GM21447 (cell line): ENCODE measurements at regions not wholly inside any gene's neighbourhood (a gene's known extent, or its start where the extent isn't known, plus 50 kb on each side); places are given as distances from the start of the nearest gene placed in this dataset.

Experiments used
- ATAC-seq: cut with Tn5 transposase; IDR thresholded peaks from one replicate; pipeline ENCODE4 v1.9.1; 2021; ENCODE audit not compliant: unreplicated experiment

DNA sequence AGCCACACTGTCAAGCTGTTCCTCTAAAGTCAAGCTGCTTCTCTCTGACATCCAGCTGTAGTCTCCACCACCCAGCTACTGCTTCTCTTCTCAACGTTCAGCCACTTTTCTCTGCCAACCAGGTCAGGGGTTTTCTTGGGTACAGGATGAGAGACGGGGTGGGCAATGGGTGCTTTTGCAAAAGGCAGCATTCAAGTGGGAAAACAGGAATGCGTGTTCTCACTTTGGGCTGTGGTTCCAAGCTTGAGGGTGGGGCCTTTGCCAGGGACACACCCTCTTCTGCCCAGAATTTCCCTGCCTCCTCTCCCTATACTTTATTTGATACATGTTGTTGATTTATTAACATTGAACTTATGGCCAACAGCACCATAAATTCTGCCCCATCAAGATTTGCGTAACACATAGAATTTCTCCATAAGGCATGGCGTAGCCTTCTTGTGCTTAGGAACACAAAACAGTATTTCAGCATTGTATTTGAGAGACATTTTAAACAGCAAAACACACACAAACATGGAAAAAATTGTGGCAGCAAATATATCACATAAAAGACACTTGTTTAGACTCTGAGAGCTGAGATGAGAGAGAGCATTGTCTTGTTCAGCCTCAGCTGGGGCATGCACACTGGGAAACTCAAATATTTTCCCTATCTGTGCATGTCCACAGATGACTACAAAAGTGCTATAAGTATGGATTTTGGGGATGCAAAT lies 392.8 kb downstream of the SLITRK6 start:
- ATAC-seq = no peak

DNA sequence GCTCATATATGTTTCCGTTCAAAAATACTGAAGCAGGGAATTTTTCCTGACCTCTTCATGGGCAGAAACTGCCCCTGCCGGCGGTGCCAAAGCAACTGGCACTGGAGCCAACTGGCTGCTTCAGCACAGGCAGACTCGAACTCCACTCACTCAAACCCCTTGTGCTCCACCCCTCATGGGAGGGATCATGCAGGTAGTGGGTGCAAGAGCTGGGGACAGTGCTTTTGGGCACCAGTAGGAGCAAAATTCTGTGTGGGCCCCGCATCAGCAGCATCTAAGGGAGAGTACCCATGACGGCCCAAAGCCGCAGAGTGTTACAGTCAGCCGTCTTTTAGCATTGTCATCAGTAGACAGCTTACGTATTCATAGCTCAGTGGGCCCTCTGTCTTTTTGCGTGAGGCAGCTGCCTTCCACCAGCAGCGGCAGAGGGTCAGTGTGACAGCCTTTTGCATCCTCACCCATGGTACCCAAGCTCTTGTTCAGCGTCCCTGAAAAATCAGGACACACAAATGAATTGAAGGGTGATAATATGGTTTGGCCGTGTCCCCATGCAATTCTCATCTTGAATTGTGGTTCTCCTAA lies 393.8 kb downstream of the SLITRK6 start:
- ATAC-seq = no peak

DNA sequence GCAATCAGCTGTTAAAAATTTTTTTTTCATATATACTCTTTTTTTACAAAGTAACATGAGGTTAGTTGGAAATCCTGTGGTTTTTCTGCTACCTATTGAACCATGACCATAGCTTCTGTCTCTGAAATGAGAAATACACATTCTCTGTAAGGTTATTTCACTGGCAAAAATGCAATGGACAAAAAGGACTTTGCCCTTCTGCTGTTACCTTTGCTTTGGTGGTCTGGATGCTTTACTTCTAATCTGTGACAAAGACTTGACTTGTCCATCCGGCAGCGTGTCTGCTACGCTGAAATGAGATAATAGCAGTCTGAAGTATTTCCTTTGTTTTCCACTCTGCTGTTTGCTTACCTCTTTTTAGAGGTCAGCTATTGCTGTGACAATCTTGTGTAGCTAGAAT lies 412.8 kb downstream of the SLITRK6 start:
- ATAC-seq = no peak

DNA sequence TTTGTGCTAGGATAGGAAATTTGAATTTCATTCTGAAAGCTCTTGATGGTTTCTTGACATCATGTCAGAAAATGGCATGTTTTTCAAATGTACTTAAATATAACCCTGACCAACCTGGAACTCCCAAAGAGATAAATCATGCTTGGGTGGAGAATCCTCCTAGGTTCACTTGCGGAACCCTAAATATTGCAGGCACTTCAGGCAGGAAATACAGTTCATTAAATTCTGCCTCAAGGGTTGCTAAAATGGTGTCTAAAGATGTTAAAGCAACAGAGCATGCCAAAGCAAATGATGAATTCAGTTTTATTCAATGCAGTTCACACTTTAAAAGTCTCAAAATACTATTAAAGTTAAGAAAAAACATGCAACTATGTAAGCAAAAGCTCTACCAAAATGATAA lies 415.9 kb downstream of the SLITRK6 start:
- no peak for ATAC-seq

DNA sequence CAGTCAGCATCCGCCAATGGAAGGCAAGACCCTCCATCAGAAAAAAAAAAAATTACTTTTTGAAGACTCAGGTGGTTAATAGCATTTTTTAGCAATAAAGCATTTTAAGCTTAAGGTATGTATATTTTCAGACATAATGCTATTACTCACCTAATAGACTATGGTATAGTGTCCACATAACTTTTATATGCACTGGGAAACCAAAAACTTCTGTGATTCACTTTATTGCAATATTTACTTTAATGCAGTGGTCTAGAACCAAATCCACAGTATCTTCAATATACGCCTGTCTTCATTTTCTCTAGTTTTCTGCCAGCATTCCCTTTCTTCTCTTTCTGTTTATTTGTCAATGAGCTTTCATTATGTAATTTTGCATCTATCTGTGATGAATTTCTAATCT lies 418.1 kb downstream of the SLITRK6 start:
- no peak for ATAC-seq

DNA sequence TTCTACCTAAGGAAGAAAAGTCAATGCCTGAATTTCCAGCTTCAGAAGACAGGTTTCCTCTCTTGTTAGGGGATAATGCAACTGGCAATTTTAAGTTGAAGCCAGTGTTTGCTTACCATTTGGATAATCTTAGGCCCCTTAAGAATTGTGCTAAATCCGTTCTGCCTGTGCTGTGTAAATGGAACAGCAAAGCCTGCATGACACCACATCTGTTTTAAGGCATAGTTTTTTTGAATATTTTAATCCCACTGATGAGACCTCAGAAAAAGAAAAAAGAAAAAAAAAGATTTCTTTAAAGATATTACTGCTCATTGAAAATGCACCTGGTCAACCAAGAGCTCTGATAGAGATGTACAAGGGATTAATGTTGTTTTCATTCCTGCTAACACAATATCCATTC lies 419.2 kb downstream of the SLITRK6 start:
- no peak for ATAC-seq

DNA sequence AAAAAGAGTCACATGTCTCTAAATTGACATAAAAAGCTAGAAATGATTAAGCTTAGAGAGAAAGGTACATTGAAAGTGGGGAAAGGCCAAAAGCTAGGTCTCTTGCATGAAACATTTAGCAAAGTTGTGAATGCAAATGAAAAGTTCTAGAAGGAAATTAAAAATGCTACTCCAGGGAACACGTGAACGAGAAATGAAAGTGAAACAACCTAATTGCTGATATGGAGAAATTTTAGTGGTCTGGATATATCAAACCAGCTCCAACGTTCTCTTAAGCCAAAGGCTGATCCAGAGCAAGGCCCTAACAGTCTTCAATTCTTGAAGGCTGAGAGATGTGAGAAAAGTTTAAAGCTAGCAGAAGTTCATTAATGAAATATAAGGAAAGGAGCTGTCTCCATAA lies 419.8 kb downstream of the SLITRK6 start:
- no peak for ATAC-seq

DNA sequence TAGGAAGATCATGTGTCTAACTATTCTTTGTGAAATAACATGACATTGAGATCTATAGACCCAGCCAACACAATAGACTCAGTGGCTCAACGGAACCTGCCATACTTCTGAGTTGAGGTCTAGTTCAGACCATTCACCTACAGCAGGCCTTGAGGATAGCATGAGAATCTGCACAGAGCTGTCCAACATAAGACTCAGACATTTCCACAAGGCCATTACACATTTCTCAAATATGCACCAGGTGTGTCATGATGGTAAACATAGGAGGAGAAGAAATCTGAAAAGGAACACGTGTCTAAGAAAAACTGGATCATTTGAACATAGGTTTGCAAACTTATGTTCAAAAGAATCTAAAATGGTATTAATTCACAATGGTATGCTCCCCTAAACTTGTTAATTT lies 421.4 kb downstream of the SLITRK6 start:
- ATAC-seq = no peak

DNA sequence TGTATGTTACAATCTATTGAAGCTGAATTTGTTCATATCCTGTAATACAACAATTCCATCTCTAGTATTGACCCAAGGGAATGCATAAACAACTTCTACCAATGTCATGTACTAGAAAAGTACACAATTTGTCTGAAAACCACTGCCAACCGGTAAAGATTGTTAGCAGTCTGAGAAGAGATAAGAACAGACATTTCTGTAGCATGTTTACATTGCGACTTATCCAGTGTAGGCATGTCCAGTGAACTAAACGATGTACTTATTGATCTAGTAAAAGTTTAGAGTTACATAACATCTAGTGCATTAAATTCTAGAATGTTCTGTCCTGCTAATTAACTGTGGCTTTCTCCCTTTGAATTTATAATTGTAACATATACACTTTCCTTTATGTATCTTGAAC lies 425.9 kb downstream of the SLITRK6 start:
- no peak for ATAC-seq

DNA sequence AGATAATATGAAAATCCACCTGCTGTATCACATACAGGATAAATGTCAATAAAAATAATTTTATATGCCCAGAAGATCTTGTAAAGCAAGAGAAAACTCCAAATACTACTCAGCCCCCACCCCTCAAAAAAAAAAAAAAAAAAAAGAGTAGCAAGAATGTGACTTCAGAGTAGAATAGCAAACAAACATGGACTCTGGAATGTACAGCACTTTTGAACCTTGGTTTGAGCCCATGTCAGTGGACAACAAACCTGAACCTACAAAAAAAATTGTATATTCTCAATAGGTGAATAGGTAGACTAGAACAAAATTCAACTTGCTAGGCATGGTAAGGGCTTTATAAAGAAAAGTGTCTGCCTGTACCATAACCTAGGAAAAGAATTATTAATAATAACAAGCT lies 428.0 kb downstream of the SLITRK6 start:
- no peak for ATAC-seq

DNA sequence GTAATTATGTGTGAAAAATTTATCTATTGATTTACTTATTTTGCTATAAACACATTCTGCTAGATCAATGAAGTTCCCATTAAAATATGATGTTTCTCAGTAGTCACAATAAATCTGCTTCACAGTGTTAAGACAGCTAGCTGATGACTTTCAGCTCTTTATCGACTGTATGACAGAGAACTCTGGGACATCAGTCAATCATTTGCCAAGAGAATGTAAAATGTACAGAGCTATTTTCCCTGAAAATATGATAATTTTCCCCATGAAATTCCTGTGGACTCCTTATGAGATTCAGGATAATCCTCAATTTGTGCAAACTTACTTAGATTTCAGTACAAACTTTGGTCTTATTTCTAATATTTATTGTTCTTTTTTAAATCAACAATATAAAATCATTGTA lies 430.5 kb downstream of the SLITRK6 start:
- no peak for ATAC-seq

DNA sequence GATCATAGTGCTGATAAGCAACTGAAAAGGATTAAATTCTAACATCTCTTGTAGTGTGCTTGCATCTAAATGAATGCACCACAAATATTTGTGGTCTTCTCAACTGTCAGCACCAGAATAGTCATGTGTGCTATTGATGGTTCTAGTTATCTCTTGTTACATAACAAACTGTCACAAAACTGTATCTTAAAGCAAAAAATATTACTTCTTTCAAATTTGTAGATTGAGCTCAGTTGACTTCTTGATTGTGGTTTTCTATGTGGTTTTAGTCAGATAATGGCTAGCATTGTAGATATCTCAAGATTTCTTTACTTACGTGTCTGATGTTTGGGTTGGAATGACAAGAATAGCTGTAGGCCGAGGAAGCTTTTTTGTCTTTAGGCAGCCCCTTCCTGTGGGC lies 431.3 kb downstream of the SLITRK6 start:
- ATAC-seq = no peak

DNA sequence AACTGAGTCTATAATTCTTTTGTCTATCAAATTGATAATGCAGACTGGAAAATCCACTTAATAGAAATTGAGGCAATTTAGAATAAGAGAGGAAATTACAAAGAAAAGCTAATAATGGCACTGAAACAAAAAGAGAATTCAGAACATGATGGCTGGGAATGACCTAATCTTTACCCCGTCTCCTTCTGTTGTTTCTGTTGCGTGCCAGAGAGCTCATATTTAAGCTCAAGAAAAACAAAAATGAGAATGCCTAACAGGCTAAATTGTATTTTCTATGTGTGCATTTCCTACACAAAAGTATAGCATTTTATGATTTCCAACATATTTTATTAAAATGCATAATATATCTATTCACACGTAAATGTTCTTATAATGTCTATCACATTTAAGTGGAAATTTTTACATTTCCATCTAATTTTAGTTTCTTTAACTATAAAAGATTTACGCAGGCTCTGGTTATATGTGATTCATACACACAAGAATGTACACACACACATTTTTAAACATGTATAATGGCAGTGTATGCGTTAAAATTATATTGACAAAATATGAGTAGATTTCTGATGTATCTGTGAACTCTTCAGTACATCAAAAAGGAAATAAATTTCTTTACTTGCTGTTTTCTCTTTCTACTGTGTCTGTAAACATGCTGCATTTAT lies 432.3 kb downstream of the SLITRK6 start:
- no peak for ATAC-seq

DNA sequence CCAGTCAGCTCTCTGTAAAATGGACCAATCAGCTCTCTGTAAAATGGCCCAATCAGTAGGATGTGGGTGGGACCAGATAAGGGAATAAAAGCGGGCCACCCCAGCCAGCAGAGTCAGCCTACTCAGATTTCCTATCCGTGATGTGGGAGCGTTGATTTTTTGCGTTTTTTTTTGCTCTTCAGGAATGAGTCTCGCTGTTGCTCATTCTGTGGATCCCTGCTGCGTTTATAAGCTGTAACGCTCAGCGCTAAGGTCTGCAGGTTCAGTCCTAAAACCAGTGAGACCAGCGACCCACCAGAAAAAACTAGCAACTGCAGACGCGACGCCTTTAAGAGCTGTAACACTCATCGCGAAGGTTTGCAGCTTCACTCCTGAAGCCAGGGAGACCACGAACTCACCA lies 435.7 kb downstream of the SLITRK6 start:
- ATAC-seq = no peak

DNA sequence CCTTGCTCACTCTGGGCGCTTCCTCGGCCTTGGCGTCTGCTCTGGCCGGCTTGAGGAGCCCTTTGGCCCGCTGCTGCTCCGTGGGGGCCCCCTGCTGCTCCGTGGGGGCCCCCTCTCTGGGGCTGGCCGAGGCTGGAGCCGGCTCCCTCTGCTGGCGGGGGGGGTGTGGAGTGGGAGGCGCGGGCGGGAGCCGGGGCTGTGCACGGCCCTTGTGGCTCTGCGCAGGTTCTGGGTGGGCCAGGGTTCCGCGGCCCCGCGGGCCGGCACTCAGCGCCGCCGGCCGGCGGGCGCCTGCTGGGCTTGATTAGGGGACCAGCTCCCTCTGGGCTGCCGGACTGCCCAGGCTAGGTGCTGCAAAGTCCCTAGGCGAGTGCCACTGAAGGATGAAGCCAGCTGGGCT lies 436.2 kb downstream of the SLITRK6 start:
- no peak for ATAC-seq

DNA sequence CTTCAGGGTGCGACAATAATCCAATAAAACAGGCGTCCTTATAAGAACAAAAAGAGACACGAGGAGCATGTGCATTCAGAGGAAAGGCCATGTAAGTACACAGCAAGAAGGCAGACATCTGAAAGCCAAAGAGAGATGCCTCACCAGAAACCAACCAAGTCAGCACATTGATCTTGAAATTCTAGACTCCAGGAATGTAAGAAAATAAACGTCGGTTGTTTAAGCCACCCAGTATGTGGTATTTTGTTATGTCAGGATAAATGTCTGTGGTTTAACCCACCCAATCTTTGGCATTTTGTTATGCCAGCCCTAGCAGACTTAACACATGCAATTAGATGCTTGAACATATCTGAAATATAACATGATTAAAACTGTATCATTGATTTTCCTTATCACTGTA lies 452.0 kb downstream of the SLITRK6 start:
- no peak for ATAC-seq

DNA sequence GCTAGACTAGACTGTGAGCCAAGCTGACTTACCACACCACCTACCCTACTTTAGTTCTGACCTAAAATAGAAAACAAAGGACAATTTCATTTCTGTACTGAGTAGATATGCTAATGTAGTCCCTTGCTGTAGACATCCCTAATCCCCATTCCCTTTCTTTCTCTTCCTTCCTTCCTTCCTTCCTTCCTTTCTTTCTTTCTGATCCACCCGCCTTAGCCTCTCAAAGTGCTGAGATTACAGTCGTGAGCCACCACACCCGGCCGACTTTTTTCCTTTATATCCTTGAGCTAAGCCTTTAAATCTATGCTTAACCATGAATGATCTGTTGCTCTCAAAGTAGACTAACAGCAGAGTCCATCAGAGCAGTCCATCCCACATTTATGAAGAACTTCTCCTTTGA lies 465.0 kb downstream of the SLITRK6 start:
- ATAC-seq = no peak

DNA sequence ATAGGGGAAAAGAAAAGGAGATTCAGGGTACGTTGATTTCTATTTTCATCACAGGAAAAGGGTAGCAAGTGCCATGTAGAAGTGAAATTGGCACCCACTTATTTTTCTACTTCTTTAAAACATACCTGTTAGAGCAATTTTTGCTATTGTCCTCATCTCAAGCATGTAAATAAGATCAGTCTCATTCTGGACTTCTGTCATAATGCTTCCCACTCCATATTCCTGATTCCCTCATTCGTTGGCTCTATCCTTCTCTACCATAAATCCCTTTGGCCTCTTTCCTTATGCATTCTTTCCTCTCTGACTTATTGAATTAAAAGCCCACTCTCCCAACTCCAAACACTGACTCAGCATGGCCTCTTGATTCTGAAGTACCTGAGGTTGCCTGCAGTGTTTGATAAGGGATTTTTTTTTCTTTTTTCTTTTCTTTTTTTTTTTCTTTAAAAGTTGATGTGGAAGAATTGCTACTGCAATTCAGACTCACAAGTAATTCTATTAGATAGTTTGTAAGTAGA lies 465.7 kb downstream of the SLITRK6 start:
- no peak for ATAC-seq

DNA sequence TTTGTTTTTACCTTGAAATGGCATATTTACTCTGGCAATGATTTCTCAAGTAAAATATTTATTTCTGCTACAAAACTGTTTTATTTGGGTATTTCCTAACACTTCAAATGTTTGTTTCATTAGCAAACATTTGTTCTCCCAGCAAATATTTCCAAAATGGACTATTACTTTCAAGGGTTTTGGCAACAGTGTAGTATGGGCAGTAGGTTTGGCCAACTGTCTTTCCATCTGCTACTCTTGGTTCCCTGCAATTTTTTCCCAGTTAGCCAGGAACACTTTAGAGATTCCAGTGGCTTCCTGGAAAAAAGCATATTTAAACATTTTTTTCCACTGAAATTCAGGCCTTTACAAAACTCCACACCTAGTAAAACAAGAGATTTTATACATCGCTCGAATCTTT lies 466.6 kb downstream of the SLITRK6 start:
- no peak for ATAC-seq

DNA sequence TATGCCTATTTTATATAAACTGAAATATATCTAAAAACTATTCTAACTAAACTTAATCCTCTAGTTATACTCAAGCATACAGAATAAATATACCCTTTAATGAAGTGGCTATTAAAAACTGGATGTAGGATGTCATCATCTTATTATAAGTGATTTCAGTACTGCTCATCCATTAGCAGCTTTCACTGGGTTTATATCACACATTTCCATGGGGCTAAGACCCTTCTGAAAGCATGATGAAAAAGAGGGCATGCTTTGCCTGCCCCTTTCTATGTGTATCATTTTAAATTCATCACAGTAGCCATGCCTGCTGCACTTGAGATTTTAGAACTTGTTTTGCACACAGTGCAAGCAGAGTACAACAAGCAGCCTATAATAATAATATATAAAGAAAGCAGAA lies 477.5 kb downstream of the SLITRK6 start:
- no peak for ATAC-seq

DNA sequence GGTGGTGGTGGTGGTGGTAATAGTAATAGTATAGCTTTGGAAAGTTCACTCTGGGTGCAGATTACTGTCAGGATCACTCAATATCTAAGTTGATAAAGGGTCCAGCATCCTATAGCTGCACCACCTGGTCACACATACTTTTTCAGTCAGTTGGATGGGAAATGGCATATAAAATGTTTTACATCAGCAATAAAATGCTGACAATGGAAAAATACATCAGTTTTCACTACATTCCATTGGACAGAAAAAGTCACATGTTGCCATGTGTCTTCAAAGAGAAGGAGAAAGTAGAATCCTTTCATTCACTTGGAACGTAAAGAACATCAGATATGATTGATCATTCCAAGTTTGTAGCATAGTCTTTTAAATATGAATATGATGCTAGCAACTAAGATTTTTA lies 481.4 kb downstream of the SLITRK6 start:
- no peak for ATAC-seq

DNA sequence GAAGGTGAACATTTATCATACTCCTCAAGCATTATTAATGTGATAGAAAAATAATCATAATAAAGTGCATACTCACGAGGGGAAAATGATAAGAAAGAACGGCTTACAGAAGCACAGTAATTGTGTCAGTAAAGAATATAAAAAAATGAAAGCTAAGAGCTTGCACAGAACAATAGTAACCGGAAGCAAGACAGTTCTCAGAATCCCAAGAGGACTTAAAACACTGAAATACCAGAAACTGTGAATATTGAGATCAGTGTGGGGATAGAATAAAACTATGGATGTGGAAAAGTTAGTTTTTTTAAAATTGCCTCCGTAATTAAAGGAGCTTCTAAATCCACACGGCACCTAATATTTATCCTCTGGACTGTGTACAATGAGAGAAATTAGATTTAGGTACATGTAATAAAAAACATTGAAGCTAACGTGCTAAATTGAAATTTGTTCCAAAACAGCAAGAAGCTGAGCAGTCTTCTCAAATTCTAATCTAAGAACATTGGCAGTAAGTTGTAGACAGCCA lies 482.7 kb downstream of the SLITRK6 start:
- ATAC-seq = no peak
